ENCODE measurements at regions not wholly inside any gene's neighbourhood (a gene's known extent, or its start where the extent isn't known, plus 50 kb on each side); places are given as distances from the start of the nearest gene placed in this dataset.

GRCh38 chr6:87791029-87791428 lies 89.0 kb upstream of the AKIRIN2 start:
- TF ChIP-seq ZBTB33 (CRISPR knock-in tag; IDR thresholded peaks at IDR 0.05), result no peak
- no peak for TF ChIP-seq ZNF121 (CRISPR knock-in tag; IDR thresholded peaks at IDR 0.05)
- TF ChIP-seq GRHL1 (CRISPR knock-in tag; conservative IDR thresholded peaks at IDR 0.05), result no peak
- TF ChIP-seq ZNF432 (CRISPR knock-in tag; IDR thresholded peaks at IDR 0.05; ENCODE audit: borderline replicate concordance), result no peak
- TF ChIP-seq ZNF660 (CRISPR knock-in tag; IDR thresholded peaks at IDR 0.05; ENCODE audit: borderline replicate concordance, low read depth), result no peak
- no peak for TF ChIP-seq PCBP2 (optimal IDR thresholded peaks at IDR 0.05; ENCODE audit: low read depth, low read length, poor library complexity, severe bottlenecking)
- TF ChIP-seq EP300 (IDR thresholded peaks at IDR 0.05; ENCODE audit: low read depth in 2 of 2, low read length in 2 of 2), result no peak
- no peak for TF ChIP-seq EP300 (CRISPR knock-in tag; IDR thresholded peaks at IDR 0.05; ENCODE audit: borderline replicate concordance)
- TF ChIP-seq POLR2A (IDR thresholded peaks at IDR 0.05; ENCODE audit: insufficient read depth in 1 of 2, low read depth in 2 of 2, low read length in 2 of 2), result no peak
- TF ChIP-seq POLR2AphosphoS5 (IDR thresholded peaks at IDR 0.05; ENCODE audit: low read depth, low read length), result no peak
- TF ChIP-seq PHF21A (CRISPR knock-in tag; IDR thresholded peaks at IDR 0.05), result no peak
- TF ChIP-seq ZNF766 (CRISPR knock-in tag; IDR thresholded peaks at IDR 0.05; ENCODE audit: borderline replicate concordance), result no peak
- no peak for TF ChIP-seq MAX (IDR thresholded peaks at IDR 0.05)
- TF ChIP-seq PBX3 (CRISPR knock-in tag; IDR thresholded peaks at IDR 0.05; ENCODE audit: borderline replicate concordance), result no peak
- no peak for TF ChIP-seq THAP11 (CRISPR knock-in tag; IDR thresholded peaks at IDR 0.05)
